Hippocampal formation (tissue), 2 donors: ENCODE measurements at regions not wholly inside any gene's neighbourhood (a gene's known extent, or its start where the extent isn't known, plus 50 kb on each side); places are given as distances from the start of the nearest gene placed in this dataset.

ENCODE experiments used
- DNase-seq, 2 donors: peaks; one replicate each; lab custom pipeline; 2025; lab: John Stamatoyannopoulos, UW

GRCh38 chr3:186487819-186488218 lies 56.4 kb downstream of the CRYGS start:
- DNase-seq = no peak

GRCh38 chr3:186487037-186487436 lies 57.1 kb downstream of the CRYGS start:
- no peak for DNase-seq

DNA sequence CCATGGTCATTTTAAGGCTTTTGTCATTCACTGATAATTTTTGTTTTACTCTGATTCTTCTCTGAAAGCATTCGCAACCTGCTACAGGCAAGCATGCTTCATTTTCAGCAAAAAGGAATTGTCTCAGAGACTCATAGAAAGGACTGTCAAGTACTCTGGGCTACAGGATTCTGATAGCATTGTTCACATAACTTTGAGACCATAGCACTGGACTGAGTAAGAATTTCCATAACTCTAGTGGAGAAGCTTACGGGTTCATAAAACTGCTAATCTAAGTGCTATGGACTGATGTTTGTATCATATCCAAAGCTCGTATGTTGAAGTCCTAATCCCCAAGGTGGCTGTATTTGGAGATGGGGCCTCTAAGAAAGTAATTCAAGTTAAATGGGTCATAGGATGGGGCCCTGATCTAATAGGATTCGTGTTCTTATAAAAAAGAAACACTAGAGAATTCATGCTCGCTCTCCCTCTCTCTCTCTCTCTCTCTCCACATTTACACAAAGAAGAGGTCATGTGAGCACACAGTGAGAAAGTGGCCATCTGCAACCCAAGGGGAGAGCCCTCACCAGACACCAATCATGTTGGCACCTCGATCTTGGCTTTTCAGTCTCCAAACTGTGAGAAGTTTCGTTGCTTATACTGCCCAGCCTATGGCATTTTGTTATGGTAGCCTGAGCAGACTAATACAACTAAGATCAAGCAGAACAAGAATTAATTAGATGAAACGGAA lies 60.4 kb downstream of the CRYGS start:
- DNase-seq = no peak

GRCh38 chr3:186481526-186481925 lies 62.7 kb downstream of the CRYGS start:
- DNase-seq = no peak

DNA sequence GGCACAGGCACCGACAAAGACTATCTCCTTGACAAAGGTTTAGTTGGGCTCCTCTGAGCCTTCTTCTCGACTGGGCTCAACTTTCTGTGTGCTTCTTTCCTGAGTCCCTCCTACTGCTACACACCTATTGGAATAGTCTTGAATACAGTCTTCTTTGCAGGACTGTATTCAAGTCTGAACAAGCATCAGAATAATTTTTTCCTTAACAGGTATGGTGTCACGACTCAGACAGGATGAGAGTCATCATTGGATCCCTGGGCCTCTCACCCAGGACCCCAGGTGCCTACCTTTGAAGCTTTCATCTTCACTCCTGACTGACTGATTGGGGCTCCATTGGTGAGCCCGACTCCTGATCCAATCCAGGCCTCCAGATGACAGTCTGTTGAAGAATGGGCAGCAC lies 66.3 kb downstream of the CRYGS start:
- no peak for DNase-seq

- DNase-seq = no peak
Observed at GRCh38 chr3:186477033-186477432, 67.1 kb downstream of the CRYGS start.

DNA sequence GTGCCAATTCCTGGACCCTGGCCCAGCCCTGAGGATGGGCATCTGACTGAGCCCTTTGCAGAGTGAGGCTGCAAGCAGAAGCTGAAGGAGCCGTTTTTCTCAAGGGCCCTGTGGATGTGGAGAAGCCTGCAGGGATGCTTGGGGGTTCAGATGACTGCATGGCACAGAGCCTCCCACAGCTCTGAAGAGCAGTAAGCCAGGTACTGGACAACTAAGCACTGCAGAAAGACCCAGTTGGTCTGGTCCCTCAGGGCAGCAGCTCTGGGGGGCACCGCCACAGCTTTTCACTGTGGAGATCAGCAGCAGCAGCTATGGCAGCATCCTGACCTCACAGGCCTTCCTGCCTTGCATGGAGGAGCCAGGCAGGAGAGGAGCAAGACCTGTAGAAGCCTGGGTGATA lies 67.6 kb downstream of the CRYGS start:
- DNase-seq = no peak

GRCh38 chr3:186476044-186476468 lies 68.1 kb downstream of the CRYGS start:
- DNase-seq = peak; percentile 74 to 81

- no peak for DNase-seq
Observed at GRCh38 chr3:186473166-186473565, 71.0 kb downstream of the CRYGS start.

- no peak for DNase-seq
Observed at GRCh38 chr3:186472456-186473008, 71.6 kb downstream of the CRYGS start.

DNA sequence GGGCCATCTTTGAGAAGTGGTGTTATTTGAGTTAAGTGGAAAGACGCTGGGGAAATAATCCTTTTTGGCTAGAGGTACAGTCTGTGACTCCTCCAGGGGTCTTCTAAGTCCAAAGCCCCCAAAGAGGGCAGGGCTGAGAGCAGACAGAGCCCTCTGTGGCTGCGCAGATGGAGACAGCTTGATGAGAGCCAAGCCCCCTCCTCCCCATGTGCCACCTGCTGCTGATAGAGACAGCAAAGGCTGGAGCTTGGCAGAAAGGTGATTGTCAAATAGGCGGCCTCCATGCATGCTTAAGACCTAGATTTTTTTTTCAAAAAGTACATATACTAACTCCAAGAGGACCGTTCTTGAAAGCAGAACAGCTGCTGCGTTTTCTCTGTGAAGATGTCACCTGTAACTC lies 72.4 kb downstream of the CRYGS start:
- no peak for DNase-seq

DNA sequence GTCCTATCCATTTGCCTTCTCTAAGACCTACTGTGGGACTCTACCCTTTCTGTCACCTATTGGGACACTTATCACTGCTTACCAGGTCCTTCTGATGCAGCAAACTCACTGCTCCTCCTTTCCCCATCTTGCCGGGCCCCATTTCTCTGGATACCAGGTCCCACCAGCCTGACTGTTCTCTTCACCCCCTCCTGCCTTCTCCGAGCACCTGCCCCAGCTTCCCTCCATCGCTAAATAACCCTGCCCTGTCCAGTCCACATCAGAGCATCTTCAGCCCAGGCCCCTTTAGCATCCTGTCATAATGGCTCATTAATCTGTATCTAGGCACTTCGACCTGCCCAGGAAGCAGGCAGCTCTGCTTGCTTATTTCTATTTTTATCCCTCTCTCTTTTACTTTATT lies 74.7 kb downstream of the CRYGS start:
- no peak for DNase-seq

- DNase-seq = no peak
Observed at GRCh38 chr3:186467969-186468368, 76.2 kb downstream of the CRYGS start.

GRCh38 chr3:186466391-186466974 lies 77.7 kb downstream of the CRYGS start:
- DNase-seq = no peak

- no peak for DNase-seq
Observed at GRCh38 chr3:186465508-186465907, 78.7 kb downstream of the CRYGS start.

DNA sequence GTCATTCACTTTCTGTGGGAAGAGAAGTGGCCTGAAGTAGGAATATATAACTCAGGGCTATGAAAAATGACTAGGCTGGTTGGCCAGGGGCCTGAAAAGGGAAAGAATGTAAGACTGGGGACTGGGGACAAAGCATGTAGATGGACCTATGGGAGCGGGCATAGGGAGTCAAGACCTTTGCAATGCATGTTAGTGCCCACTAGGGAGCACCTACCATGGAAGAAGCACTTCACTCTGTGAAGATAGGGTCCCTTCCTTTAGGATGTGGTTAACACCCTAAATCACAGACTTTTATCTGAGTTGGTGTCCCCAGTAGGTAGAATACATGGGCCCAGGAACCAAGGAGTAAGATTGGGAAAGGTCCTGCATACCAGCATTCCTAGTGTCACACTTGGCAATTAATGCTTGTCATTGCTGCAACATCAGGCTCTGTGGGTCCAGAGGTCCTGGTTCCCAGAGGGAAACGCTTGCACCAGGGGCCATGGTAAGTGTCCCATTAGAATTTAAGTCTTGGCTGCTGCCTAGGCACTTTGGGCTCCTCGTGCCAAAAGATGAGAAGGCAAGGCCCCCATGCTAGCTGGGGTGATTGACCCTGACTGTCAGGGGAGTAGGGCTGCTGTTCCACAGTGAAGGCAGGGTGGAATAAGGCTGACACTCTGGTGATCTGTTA lies 79.6 kb downstream of the CRYGS start:
- DNase-seq = no peak

DNA sequence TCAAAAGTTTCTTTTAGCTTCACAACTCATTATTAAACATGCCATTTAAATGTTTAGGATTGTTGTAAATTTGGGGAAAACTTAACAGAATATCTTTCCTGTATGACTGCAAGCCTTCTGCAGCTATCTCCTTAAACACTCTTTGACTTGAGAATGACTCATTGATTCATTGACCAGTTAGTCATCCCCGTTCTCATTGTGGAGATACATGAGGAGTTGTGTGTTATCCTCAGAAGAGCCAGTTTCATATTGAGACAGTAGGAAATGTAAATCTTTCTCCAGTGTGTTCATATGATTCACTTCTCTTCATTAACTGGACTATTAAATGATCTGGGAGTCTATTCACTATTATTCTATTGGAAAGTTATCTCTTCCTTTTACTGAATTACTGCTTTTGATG lies 83.0 kb downstream of the CRYGS start:
- no peak for DNase-seq

DNA sequence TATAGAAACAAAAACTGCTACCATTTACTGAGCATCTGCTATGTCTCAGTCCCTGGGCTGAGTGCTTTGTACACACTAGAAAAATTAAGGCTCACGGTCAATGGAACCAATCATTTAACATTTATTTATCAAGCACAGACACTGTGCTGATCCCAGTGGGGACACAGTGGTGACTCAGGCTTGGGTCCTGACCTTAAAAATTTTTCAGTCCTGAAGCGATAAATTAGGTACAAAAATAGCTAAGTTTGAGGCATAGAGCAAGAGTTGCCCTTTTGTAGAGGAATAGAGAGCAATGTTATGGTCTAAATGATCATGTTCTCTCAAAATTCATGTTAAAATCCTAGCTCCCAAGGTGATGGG lies 85.1 kb downstream of the CRYGS start:
- no peak for DNase-seq

DNA sequence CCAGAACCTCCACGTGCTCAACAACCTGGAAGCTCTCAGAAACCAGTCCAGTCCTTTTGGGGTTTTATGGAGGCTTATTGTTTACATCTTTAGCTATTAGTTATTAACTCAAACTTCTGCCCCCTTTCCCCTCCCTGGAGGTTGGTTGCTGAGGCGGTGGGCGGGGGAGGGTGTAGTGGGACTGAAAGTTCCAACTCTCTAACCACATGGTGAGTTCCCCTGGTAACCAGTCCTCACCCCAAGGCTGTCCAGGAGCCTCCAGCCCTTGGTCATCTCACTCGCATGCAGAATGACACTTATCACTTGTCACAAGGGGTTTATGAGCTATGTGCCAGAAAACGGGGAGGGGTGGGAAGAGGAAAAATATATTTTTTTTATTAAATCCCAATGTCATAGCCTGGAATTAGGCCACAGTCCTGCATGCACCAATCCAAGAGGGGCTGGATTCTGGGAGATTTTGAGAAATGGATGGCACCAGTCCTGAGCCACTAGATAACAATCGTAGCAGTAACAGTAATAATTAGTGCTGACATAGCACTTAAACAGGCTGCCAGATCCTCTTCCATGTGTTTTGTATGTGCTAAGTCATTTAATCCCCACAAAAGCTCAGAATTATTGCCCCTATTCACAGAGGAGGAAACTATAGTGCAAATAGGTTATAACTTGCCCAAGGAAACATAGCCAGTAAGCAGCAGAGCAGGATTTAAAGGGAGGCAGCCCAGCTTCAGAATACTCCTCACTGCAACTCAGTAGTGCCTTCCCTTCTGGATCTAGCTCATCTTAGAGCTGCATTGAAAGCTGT lies 85.7 kb downstream of the CRYGS start:
- no peak for DNase-seq

DNA sequence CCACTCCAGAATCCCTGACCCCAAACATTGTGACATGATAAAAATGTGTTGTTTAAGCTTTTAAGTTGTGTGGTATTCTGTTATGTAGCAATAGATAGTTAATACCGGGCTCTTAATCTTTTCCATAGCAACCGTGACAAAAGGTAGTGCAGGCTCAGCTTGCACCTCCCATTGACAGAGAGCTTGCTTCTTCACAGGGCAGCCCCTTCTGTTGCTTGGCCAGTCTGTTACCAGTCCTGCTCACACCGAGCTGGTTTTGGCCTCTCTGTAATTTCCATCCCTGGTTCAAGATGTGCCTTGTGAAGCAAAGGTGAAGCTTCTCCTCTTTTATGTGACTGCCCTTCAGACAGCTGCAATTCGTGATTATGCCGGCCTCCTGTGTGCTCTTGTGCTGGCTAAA lies 86.9 kb downstream of the CRYGS start:
- no peak for DNase-seq

- no peak for DNase-seq
Observed at GRCh38 chr3:186456731-186457191, 87.4 kb downstream of the CRYGS start.
